Psoas muscle (tissue), 7 donors: ENCODE measurements at regions not wholly inside any gene's neighbourhood (a gene's known extent, or its start where the extent isn't known, plus 50 kb on each side); places are given as distances from the start of the nearest gene placed in this dataset.

ENCODE experiments used
- ATAC-seq, 4 donors: fragments of 200-7000 bp; cut with Tn5 transposase; one replicate each; pipeline ENCODE4 v1.9.1; 2020; ENCODE audit warnings: moderate library complexity in 3 of 4, mild to moderate bottlenecking in 2 of 4
- DNase-seq, 2 donors: peaks; one replicate each; pipeline ENCODE4 v3.0.0-alpha.2; 2020
- H3K27ac ChIP-seq: fragments of 200-600 bp; one replicate; pipeline ENCODE4 v1.8.0; 2022
- H3K27me3 ChIP-seq, 3 donors: fragments of 200-600 bp in 1 of 3; one replicate each; pipeline versions ENCODE4 v1.6.1 to v1.8.0; 2013 to 2022; ENCODE audit warnings: low read length in 2 of 3, mild to moderate bottlenecking in 2 of 3, moderate library complexity in 1 of 3; ENCODE audit not compliant: insufficient read depth in 3 of 3
- H3K36me3 ChIP-seq, 2 donors: fragments of 200-600 bp in 1 of 2; one replicate each; pipeline versions ENCODE4 v1.6.1 to v1.8.0; 2013 to 2022; ENCODE audit warnings: low read depth in 1 of 2, mild to moderate bottlenecking in 1 of 2, moderate library complexity in 1 of 2; ENCODE audit not compliant: insufficient read depth in 1 of 2
- H3K4me1 ChIP-seq: fragments of 200-600 bp; one replicate; pipeline ENCODE4 v1.8.0; 2022
- H3K4me3 ChIP-seq: fragments of 200-600 bp; one replicate; pipeline ENCODE4 v1.8.0; 2022; ENCODE audit warnings: mild to moderate bottlenecking
- H3K9me3 ChIP-seq: fragments of 200-600 bp; one replicate; pipeline ENCODE4 v1.8.0; 2022
- CTCF ChIP-seq: fragments of 200-600 bp; IDR thresholded peaks from one replicate; pipeline ENCODE4 v1.8.0; 2022; ENCODE audit warnings: antibody characterized with exemption
- WGBS, 3 donors: extraction: QIAGEN DNeasy Blood & Tissue Kit; methylation state at CpG; one replicate each; pipeline versions ENCODE4 v1.1.6 to v1.1.7; 2013; 5-methylcytosine and 5-hydroxymethylcytosine counted together
- intact Hi-C, 2 donors: fragments of 100-400 bp; cut with DNase I; formaldehyde crosslinking; loops; one replicate each; pipeline versions ENCODE4 v1.11.0 to v1.14.2; 2022
- donor health status: healthy with polysubstance abuse.
- donor health status: DM: no; HTN: no; CAD: no; lungs with moderate emphysema.
- donor health status: Bipolar disorder and iron deficiency.
- donor health status: healthy.
- donor health status: DM: yes; HTN: yes; CAD: no.
- donor health status: DM: no; HTN: no; CAD: no.
- donor health status: DM: yes; HTN: yes; CAD: no.

DNA sequence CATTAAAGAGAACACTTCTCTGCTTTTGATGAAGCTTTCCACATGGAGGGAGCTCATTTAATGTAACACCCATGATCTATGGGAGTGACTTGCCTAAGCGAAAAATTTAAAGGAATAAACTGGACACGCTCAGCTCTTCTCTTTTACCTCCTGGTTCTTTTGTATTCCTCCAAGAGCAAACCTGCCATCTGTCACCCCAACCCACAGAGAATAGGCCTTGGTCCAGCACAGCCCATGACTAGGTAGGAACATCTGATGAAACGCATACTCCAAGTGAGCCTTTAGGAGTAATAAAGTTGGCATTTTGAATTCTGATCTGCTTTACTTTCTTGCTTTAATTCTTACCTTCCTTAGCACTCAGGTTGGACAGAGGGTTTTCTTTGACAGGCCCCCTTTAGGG lies 389.0 kb downstream of the HNRNPD start:
- Histone ChIP-seq H3K27me3 (no peaks in the 10 kb centered on the region), H3K4me1 (no peaks in the 10 kb centered on the region), H3K9me3 (no peaks in the 10 kb centered on the region), H3K27ac (no peak overlapping the region), H3K4me3 (no peak overlapping the region), H3K36me3 (no peaks in the 10 kb centered on the region)
- no peak for TF ChIP-seq CTCF
- intact Hi-C loops, result no loop called here
- DNase-seq (no peak), ATAC-seq (no peak)
- 86 to 91% (median 91%) methylated on average over 3 of the region's 3 CpGs for WGBS, 3 donors

GRCh38 chr4:81982846-81983540 lies 390.8 kb downstream of the HNRNPD start:
- H3K27me3 ChIP-seq, result no peaks in the 10 kb centered on the region
- 64 to 73% (median 68%) methylated on average over 2 of the region's 2 CpGs for WGBS, 3 donors

DNA sequence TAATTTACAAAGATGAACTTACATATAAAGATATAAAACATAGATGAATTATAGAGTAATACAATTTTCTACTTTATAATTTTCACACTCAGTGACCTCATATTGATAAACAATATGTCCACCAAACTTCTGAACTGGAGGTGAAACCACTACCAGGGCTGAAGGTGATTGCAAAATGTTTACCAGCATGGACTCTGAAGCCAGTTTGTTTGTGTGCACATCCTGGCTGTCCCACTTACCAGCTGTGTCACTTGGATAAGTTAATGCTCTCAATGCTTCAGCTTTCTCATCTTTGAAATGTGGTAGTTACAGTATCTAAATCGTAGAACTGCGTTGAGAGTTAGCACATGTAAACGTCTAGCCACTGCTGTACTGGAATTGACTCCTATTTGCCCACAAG lies 392.6 kb downstream of the HNRNPD start:
- Histone ChIP-seq H3K9me3 (no peaks in the 10 kb centered on the region), H3K4me1 (no peaks in the 10 kb centered on the region), H3K27ac (no peak overlapping the region), H3K27me3 (no peaks in the 10 kb centered on the region), H3K4me3 (no peak overlapping the region), H3K36me3 (no peaks in the 10 kb centered on the region)
- TF ChIP-seq CTCF, result no peak
- 86 to 92% (median 89%) methylated on average over 3 of the region's 3 CpGs for WGBS, 3 donors
- ATAC-seq (no peak), DNase-seq (no peak)
- intact Hi-C loops, result no loop called here

More at GRCh38 chr4:81982846-81983540, 390.8 kb downstream of the HNRNPD start:
- H3K36me3 ChIP-seq, result no peaks in the 10 kb centered on the region
- TF ChIP-seq CTCF, result no peak
- intact Hi-C loops, result no loop called here
- ATAC-seq (no peak), DNase-seq (no peak)
- no peaks in the 10 kb centered on the region for H3K9me3 ChIP-seq
- no peak overlapping the region for H3K4me3 ChIP-seq
- H3K27ac ChIP-seq, result no peak overlapping the region
- H3K4me1 ChIP-seq, result no peaks in the 10 kb centered on the region

DNA sequence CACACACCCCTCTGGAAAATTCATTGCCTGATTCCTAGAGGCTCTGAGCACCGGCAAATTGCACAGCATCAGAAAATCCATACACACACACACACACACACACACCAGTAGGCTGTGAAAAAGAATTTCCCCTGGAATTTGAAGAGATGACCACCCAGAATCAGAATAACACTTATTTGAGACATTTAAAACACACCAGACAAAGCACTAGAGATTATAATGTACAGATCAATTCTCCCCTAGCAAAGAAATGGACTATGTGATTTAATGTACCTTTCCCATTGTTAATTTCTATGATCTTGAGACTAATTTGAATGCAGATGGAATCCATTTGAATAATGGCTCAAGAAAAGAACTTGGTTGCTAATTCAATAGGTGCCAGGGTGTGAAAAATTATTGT lies 399.3 kb downstream of the HNRNPD start:
- Histone ChIP-seq H3K27ac (no peak overlapping the region), H3K4me1 (no peaks in the 10 kb centered on the region), H3K36me3 (no peaks in the 10 kb centered on the region), H3K4me3 (no peak overlapping the region), H3K27me3 (no peaks in the 10 kb centered on the region), H3K9me3 (no peaks in the 10 kb centered on the region)
- WGBS, 3 donors, result 41 to 72% (median 52%) methylated on average over 1 of the region's 1 CpG
- TF ChIP-seq CTCF, result no peak
- intact Hi-C loops, result no loop called here
- no peak for ATAC-seq
- DNase-seq, result no peak
